H1 (cell line): ENCODE measurements at regions not wholly inside any gene's neighbourhood (a gene's known extent, or its start where the extent isn't known, plus 50 kb on each side); places are given as distances from the start of the nearest gene placed in this dataset.

ENCODE experiments used
- CTCF ChIA-PET: fragments of 300-600 bp; sonication (Branson Sonifier 250); formaldehyde crosslinking; loops from one replicate; lab custom pipeline; 2021; ENCODE audit not compliant: partially characterized antibody; lab: Charles Lee
- POLR2A ChIA-PET: fragments of 300-600 bp; sonication (Branson Sonifier 250); formaldehyde crosslinking; loops from one replicate; lab custom pipeline; 2021; ENCODE audit warnings: inconsistent platforms; ENCODE audit not compliant: partially characterized antibody; lab: Charles Lee
- DNase-seq, 2 experiments: peaks; one replicate each; pipeline versions ENCODE4 v3.0.0 to v3.0.0-alpha.2; 2010 to 2022; ENCODE audit warnings: low spot score in 2 of 2, low read depth in 1 of 2, mixed read lengths in 1 of 2
- FAIRE-seq: peaks from 2 replicates; lab custom pipeline; 2011; peaks lifted over from hg19 to GRCh38; lab: Jason Lieb, UNC
- H2AFZ ChIP-seq: 2 replicates; pipeline ENCODE4 v1.8.1; 2012; ENCODE audit warnings: low read length, inconsistent platforms
- H2AK5ac ChIP-seq: 2 replicates; pipeline ENCODE4 v1.6.1; 2013; ENCODE audit warnings: low read depth, low read length
- H2BK120ac ChIP-seq: replicated peaks from 2 replicates; pipeline ENCODE3; 2013; ENCODE audit warnings: low read depth, low read length, inconsistent platforms
- H2BK12ac ChIP-seq: 2 replicates; pipeline ENCODE4 v1.6.1; 2013; ENCODE audit warnings: low read depth, low read length
- H2BK15ac ChIP-seq: 2 replicates; pipeline ENCODE4 v1.6.1; 2013; ENCODE audit warnings: low read length
- H2BK20ac ChIP-seq: 2 replicates; pipeline ENCODE4 v1.6.1; 2013; ENCODE audit warnings: low read length
- H2BK5ac ChIP-seq: 2 replicates; pipeline ENCODE4 v1.6.1; 2013; ENCODE audit warnings: low read depth, low read length
- H3K14ac ChIP-seq: 2 replicates; pipeline ENCODE4 v1.6.1; 2013; ENCODE audit warnings: inconsistent platforms; ENCODE audit not compliant: insufficient read length
- H3K18ac ChIP-seq: 2 replicates; pipeline ENCODE4 v1.6.1; 2013; ENCODE audit warnings: low read length; ENCODE audit errors: extremely low read depth
- H3K23ac ChIP-seq: 2 replicates; pipeline ENCODE4 v1.6.1; 2013; ENCODE audit warnings: inconsistent platforms; ENCODE audit not compliant: insufficient read length
- H3K23me2 ChIP-seq: 2 replicates; pipeline ENCODE4 v1.6.1; 2013; ENCODE audit warnings: low read depth, low read length
- H3K27ac ChIP-seq: 2 replicates; pipeline ENCODE4 v1.6.1; 2011; ENCODE audit warnings: low read depth, low read length, inconsistent platforms
- H3K27me3 ChIP-seq, 4 experiments: replicated peaks in 1 of 4; 1 replicate in 1 of 4; 2 replicates in 3 of 4; pipeline versions ENCODE4 v1.6.1 to v1.8.1; 2011 to 2013; ENCODE audit warnings: low read length in 3 of 4, mild to moderate bottlenecking in 3 of 4, inconsistent platforms in 2 of 4, mixed read lengths in 2 of 4, moderate library complexity in 1 of 4; ENCODE audit not compliant: control insufficient read depth in 3 of 4, insufficient read depth in 3 of 4; ENCODE audit errors: extremely low read depth in 1 of 4
- H3K36me3 ChIP-seq, 4 experiments: 2 replicates each; pipeline versions ENCODE4 v1.6.1 to v1.8.1; 2011 to 2013; ENCODE audit warnings: mild to moderate bottlenecking in 4 of 4, low read length in 3 of 4, moderate library complexity in 2 of 4, control low read depth in 1 of 4, inconsistent platforms in 1 of 4; ENCODE audit not compliant: insufficient read depth in 4 of 4, control insufficient read depth in 2 of 4
- H3K4ac ChIP-seq: replicated peaks from 2 replicates; pipeline ENCODE3; 2013; ENCODE audit warnings: low read length, low read depth, mixed read lengths, inconsistent platforms; ENCODE audit not compliant: insufficient read length
- H3K4me1 ChIP-seq, 4 experiments: replicated peaks in 1 of 4; 1 replicate in 1 of 4; 2 replicates in 3 of 4; pipeline versions ENCODE4 v1.6.1 to v1.8.1; 2011 to 2013; ENCODE audit warnings: low read length in 3 of 4, inconsistent platforms in 2 of 4, mixed read lengths in 1 of 4; ENCODE audit not compliant: insufficient read depth in 4 of 4, control insufficient read depth in 3 of 4
- H3K4me2 ChIP-seq, 2 experiments: 2 replicates each; pipeline versions ENCODE4 v1.6.1 to v1.8.1; 2011 to 2013; ENCODE audit warnings: low read depth in 2 of 2, low read length in 2 of 2, control low read depth in 1 of 2, inconsistent platforms in 1 of 2, mild to moderate bottlenecking in 1 of 2; ENCODE audit not compliant: insufficient read depth in 1 of 2
- H3K4me3 ChIP-seq, 4 experiments: fragments of 200-600, 300-600 bp in 1 of 4; sonication (generic), shearing (Covaris generic), sonication (Bioruptor Twin) in 1 of 4; 2 replicates each; pipeline versions ENCODE4 v1.5.1 to v1.8.1; 2011 to 2016; ENCODE audit warnings: low read length in 4 of 4, low read depth in 3 of 4, control low read depth in 2 of 4, inconsistent platforms in 2 of 4, mild to moderate bottlenecking in 2 of 4, mixed read lengths in 1 of 4, moderate library complexity in 1 of 4; ENCODE audit not compliant: insufficient read depth in 2 of 4; ENCODE audit errors: extremely low read depth in 1 of 4
- H3K56ac ChIP-seq: replicated peaks from 2 replicates; pipeline ENCODE3; 2013; ENCODE audit warnings: low read depth, mild to moderate bottlenecking, mixed read lengths, low read length, inconsistent platforms; ENCODE audit not compliant: insufficient read length
- H3K79me1 ChIP-seq: 2 replicates; pipeline ENCODE4 v1.6.1; 2013; ENCODE audit warnings: low read depth, low read length, control low read depth
- H3K79me2 ChIP-seq, 2 experiments: 2 replicates each; pipeline versions ENCODE4 v1.6.1 to v1.8.1; 2012 to 2013; ENCODE audit warnings: low read length in 2 of 2, mild to moderate bottlenecking in 2 of 2, inconsistent platforms in 1 of 2; ENCODE audit not compliant: insufficient read depth in 2 of 2, control insufficient read depth in 1 of 2
- H3K9ac ChIP-seq, 4 experiments: replicated peaks in 1 of 4; 1 replicate in 1 of 4; 2 replicates in 3 of 4; pipeline versions ENCODE4 v1.6.1 to v1.8.1; 2011 to 2013; ENCODE audit warnings: low read depth in 3 of 4, low read length in 3 of 4, control low read depth in 2 of 4, mild to moderate bottlenecking in 2 of 4, moderate library complexity in 2 of 4, inconsistent platforms in 1 of 4; ENCODE audit errors: extremely low read depth in 1 of 4
- H3K9me3 ChIP-seq, 2 experiments: 2 replicates each; pipeline versions ENCODE4 v1.6.1 to v1.8.1; 2012 to 2013; ENCODE audit warnings: mild to moderate bottlenecking in 2 of 2, moderate library complexity in 2 of 2, control low read depth in 1 of 2, inconsistent platforms in 1 of 2, low read depth in 1 of 2, low read length in 1 of 2, mixed read lengths in 1 of 2; ENCODE audit not compliant: insufficient read depth in 2 of 2
- H4K20me1 ChIP-seq, 2 experiments: replicated peaks in 1 of 2; 2 replicates each; pipeline versions ENCODE3 to v1.8.1; 2011 to 2013; ENCODE audit warnings: inconsistent platforms in 2 of 2, low read length in 2 of 2, mild to moderate bottlenecking in 1 of 2; ENCODE audit not compliant: insufficient read depth in 2 of 2, control insufficient read depth in 1 of 2
- H4K5ac ChIP-seq: 2 replicates; pipeline ENCODE4 v1.6.1; 2013; ENCODE audit warnings: low read length, low read depth, mixed read lengths, inconsistent platforms; ENCODE audit not compliant: insufficient read length
- H4K8ac ChIP-seq: 2 replicates; pipeline ENCODE4 v1.8.0; 2013; ENCODE audit warnings: mild to moderate bottlenecking, moderate library complexity, low read length, inconsistent platforms; ENCODE audit not compliant: insufficient read depth; ENCODE audit errors: extremely low read depth
- H4K91ac ChIP-seq: replicated peaks from 2 replicates; pipeline ENCODE3; 2013; ENCODE audit warnings: low read length, mixed read lengths, inconsistent platforms; ENCODE audit not compliant: insufficient read length
- BCL11A ChIP-seq, 2 experiments: IDR thresholded peaks; one replicate each; pipeline ENCODE4 v1.6.1; 2011; ENCODE audit warnings: low read depth in 2 of 2, low read length in 2 of 2, mild to moderate bottlenecking in 2 of 2
- CBX5 ChIP-seq: fragments of 300-800, 300-1000 bp; sonication (generic); IDR thresholded peaks from 2 replicates; pipeline ENCODE4 v1.7.1; 2016; ENCODE audit warnings: antibody characterized with exemption, low read length, low read depth
- CHD1 ChIP-seq: IDR thresholded peaks from 2 replicates; pipeline ENCODE4 v1.6.1; 2012; ENCODE audit warnings: low read depth, low read length, improper control_type of control experiment
- CREB1 ChIP-seq: IDR thresholded peaks from 2 replicates; pipeline ENCODE4 v1.6.1; 2012; ENCODE audit warnings: inconsistent platforms
- EGR1 ChIP-seq: IDR thresholded peaks from 2 replicates; pipeline ENCODE4 v1.6.1; 2011; ENCODE audit warnings: low read depth, low read length, borderline replicate concordance
- EP300 ChIP-seq, 2 experiments: IDR thresholded peaks; 1 replicate in 1 of 2; 2 replicates in 1 of 2; pipeline ENCODE4 v1.6.1; 2011 to 2012; ENCODE audit warnings: low read depth in 2 of 2, low read length in 2 of 2, mild to moderate bottlenecking in 2 of 2, borderline replicate concordance in 1 of 2, inconsistent platforms in 1 of 2, moderate library complexity in 1 of 2
- GTF2F1 ChIP-seq: IDR thresholded peaks from 2 replicates; pipeline ENCODE4 v1.6.1; 2012; ENCODE audit warnings: low read depth, low read length, improper control_type of control experiment, borderline replicate concordance
- JUND ChIP-seq: IDR thresholded peaks from 2 replicates; pipeline ENCODE4 v1.6.1; 2011; ENCODE audit warnings: mild to moderate bottlenecking, improper control_type of control experiment, low read length
- NANOG ChIP-seq: IDR thresholded peaks from 2 replicates; pipeline ENCODE4 v1.6.1; 2011; ENCODE audit warnings: low read length, low read depth, mild to moderate bottlenecking, inconsistent platforms; ENCODE audit not compliant: insufficient read depth, poor library complexity, severe bottlenecking
- SIN3A ChIP-seq, 2 experiments: IDR thresholded peaks in 1 of 2; conservative IDR thresholded peaks in 1 of 2; 2 replicates each; pipeline ENCODE4 v1.6.1; 2011 to 2012; ENCODE audit warnings: low read length in 2 of 2, improper control_type of control experiment in 1 of 2, low read depth in 1 of 2, mild to moderate bottlenecking in 1 of 2
- SP2 ChIP-seq: IDR thresholded peaks from 2 replicates; pipeline ENCODE4 v1.6.1; 2012; ENCODE audit warnings: mild to moderate bottlenecking, low read length, inconsistent platforms
- TBP ChIP-seq: IDR thresholded peaks from 2 replicates; pipeline ENCODE4 v1.6.1; 2011; ENCODE audit warnings: low read depth, low read length, improper control_type of control experiment
- USF2 ChIP-seq: IDR thresholded peaks from 2 replicates; pipeline ENCODE4 v1.6.1; 2011; ENCODE audit warnings: low read length, improper control_type of control experiment
- ZNF274 ChIP-seq: IDR thresholded peaks from 2 replicates; pipeline ENCODE4 v1.7.0; 2012; ENCODE audit warnings: low read length, borderline replicate concordance; ENCODE audit errors: extremely low read depth
- WGBS, 2 experiments: shearing (Covaris generic) in 1 of 2; methylation state at CpG; one replicate each; pipeline versions ENCODE4 v1.1.6 to v1.1.7; 2013 to 2015; ENCODE audit warnings: low lambda C conversion rate in 2 of 2, mixed read lengths in 2 of 2, inconsistent platforms in 1 of 2, low coverage in 1 of 2, missing lambda C conversion rate in 1 of 2; ENCODE audit not compliant: insufficient replicate concordance in 2 of 2, insufficient coverage in 1 of 2, insufficient read length in 1 of 2; ENCODE audit errors: extremely low coverage in 1 of 2, missing lambda C conversion rate in 1 of 2; 5-methylcytosine and 5-hydroxymethylcytosine counted together

DNA sequence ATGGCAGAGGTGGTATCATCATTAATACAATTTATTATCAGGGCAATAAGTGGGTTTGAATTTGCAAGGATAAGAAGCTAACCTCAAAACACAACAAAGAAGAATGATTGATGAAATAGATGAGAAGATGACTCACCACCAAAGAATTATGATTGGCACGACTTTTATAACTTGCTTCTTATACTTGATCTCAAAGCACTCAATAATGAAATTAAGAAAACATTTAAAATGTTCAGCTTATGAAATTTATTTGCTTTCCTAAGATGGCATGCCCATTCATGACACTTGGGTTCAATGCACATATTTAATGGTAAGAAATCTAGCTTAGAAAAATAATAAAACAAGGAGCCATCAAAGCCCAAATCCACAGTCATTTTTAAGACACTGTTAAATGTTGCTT, 477.5 kb downstream of the GJA1 start:
- no peak overlapping the region for H2BK120ac ChIP-seq
- no peak overlapping the region for H2AK5ac ChIP-seq
- no peak overlapping the region for H3K4me3 ChIP-seq
- no peaks in the 10 kb centered on the region for H3K79me2 ChIP-seq
- FAIRE-seq (no peak), DNase-seq (no peak)
- no peak overlapping the region for H3K4me2 ChIP-seq
- no peak overlapping the region for H4K91ac ChIP-seq
- no peak overlapping the region for H4K5ac ChIP-seq
- no peak overlapping the region for H3K4ac ChIP-seq
- H3K4me1 ChIP-seq = no peaks in the 10 kb centered on the region
- no peak overlapping the region for H3K9ac ChIP-seq
- H2AFZ ChIP-seq = no peak overlapping the region
- H3K14ac ChIP-seq = no peak overlapping the region
- H3K79me1 ChIP-seq = no peaks in the 10 kb centered on the region
- H4K20me1 ChIP-seq = no peaks in the 10 kb centered on the region
- no peaks in the 10 kb centered on the region for H3K9me3 ChIP-seq
- H3K23ac ChIP-seq = no peak overlapping the region
- H3K23me2 ChIP-seq = no peaks in the 10 kb centered on the region
- H2BK12ac ChIP-seq = no peak overlapping the region
- H3K27ac ChIP-seq = no peak overlapping the region
- no peak overlapping the region for H2BK20ac ChIP-seq
- H3K18ac ChIP-seq = no peak overlapping the region
- CTCF ChIA-PET = interaction anchor here (2.2 kb wide), 1 partner anchor 9 kb away, joined by 4 read pairs; no protein-coding TSS in a partner anchor
- H3K27me3 ChIP-seq = no peaks in the 10 kb centered on the region
- H2BK15ac ChIP-seq = no peak overlapping the region
- WGBS, 2 experiments = 86% methylated on average over 1 of the region's 1 CpG; no CpG with 5 or more reads in 1 of the 2 experiments
- no peak overlapping the region for H2BK5ac ChIP-seq
- TF ChIP-seq ZNF274 = no peak
- TF ChIP-seq CHD1 = no peak
- TF ChIP-seq BCL11A (IDR thresholded peaks at IDR 0.05; ENCODE audit: low read depth in 2 of 2, low read length in 2 of 2) = no peak
- no peak for TF ChIP-seq SIN3A (conservative IDR thresholded peaks at IDR 0.05 in 1 of 2, IDR thresholded peaks at IDR 0.05 in 1 of 2; ENCODE audit: low read depth in 1 of 2, low read length in 2 of 2)
- no peak for TF ChIP-seq JUND
- no peak for TF ChIP-seq EGR1
- TF ChIP-seq CREB1 = no peak
- no peak for TF ChIP-seq USF2
- TF ChIP-seq NANOG = no peak
- no peak for TF ChIP-seq CBX5
- no peak for TF ChIP-seq SP2
- no peak for TF ChIP-seq TBP
- TF ChIP-seq EP300 (IDR thresholded peaks at IDR 0.05; ENCODE audit: borderline replicate concordance in 1 of 2, low read depth in 2 of 2, low read length in 2 of 2) = no peak
- no peak for TF ChIP-seq GTF2F1
- POLR2A ChIA-PET = no interaction called here
- H3K56ac ChIP-seq = no peak overlapping the region
- no peaks in the 10 kb centered on the region for H3K36me3 ChIP-seq
- no peak overlapping the region for H4K8ac ChIP-seq
